Neural cell (in vitro differentiated cells): ENCODE measurements at regions not wholly inside any gene's neighbourhood (a gene's known extent, or its start where the extent isn't known, plus 50 kb on each side); places are given as distances from the start of the nearest gene placed in this dataset.

Experiments used
- EP300 ChIP-seq: fragments of 450-650 bp; conservative IDR thresholded peaks from 2 replicates; pipeline ENCODE4 v1.6.1; 2014; ENCODE audit warnings: antibody characterized with exemption, mild to moderate bottlenecking, moderate library complexity; ENCODE audit not compliant: poor library complexity, severe bottlenecking
- POLR2AphosphoS5 ChIP-seq: IDR thresholded peaks from 2 replicates; pipeline ENCODE4 v1.6.1; 2012

DNA sequence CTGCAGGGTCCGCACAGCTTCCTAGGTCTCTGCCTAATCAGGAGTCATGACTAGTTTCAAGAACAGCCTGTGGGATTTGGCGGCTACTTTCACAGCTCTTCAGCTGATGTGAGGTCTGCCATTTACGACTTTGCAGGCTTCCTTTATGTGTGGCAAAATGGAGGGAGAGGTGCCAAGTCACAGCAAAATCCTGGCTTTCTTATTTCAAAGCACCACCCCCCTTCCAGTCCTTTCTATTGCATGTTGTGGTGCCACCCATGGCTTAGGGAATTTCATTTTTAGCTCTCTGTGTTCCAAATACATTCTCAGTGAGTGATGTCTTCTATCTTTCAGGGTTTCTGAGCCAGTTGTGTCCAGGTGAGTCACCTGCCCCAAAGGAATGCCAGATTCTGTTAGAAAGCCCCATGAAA is 75.1 kb upstream of the WLS start:
- TF ChIP-seq EP300 (no peak), POLR2AphosphoS5 (no peak)
